ENCODE measurements at regions not wholly inside any gene's neighbourhood (a gene's known extent, or its start where the extent isn't known, plus 50 kb on each side); places are given as distances from the start of the nearest gene placed in this dataset.

GRCh38 chr2:59150217-59150849 lies 909.2 kb upstream of the FANCL start:
- TF ChIP-seq CTCF (IDR thresholded peaks at IDR 0.05) (no peak), POLR2A (IDR thresholded peaks at IDR 0.05; ENCODE audit: low read length) (no peak), RCOR1 (IDR thresholded peaks at IDR 0.05; ENCODE audit: low read depth, low read length) (no peak), CEBPB (IDR thresholded peaks at IDR 0.05) (no peak), ZC3H11A (IDR thresholded peaks at IDR 0.05) (no peak), RARB (CRISPR knock-in tag; IDR thresholded peaks at IDR 0.05) (no peak)

All from A549 (cell line).